ENCODE measurements at regions not wholly inside any gene's neighbourhood (a gene's known extent, or its start where the extent isn't known, plus 50 kb on each side); places are given as distances from the start of the nearest gene placed in this dataset.

DNA sequence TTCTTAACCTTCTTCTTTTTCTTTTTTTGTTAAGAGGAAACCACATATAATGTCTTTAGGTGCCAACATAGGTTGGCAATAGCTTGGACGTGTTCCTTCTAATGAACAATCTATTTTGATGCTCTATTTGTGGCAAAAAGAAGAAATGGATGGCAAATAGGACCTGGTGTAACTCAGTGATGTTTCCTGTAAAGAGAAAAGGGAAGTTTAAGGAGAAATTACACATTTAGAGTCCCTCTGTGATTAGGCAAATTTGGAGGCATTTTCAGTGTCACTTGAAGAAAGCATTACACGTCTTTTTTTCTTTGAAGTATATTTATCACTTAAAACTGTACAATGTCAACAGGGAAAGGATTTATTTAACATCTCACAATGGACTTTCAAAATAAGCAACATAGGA, 327.1 kb downstream of the ZIC1 start:
- TF ChIP-seq, protein P1, sequence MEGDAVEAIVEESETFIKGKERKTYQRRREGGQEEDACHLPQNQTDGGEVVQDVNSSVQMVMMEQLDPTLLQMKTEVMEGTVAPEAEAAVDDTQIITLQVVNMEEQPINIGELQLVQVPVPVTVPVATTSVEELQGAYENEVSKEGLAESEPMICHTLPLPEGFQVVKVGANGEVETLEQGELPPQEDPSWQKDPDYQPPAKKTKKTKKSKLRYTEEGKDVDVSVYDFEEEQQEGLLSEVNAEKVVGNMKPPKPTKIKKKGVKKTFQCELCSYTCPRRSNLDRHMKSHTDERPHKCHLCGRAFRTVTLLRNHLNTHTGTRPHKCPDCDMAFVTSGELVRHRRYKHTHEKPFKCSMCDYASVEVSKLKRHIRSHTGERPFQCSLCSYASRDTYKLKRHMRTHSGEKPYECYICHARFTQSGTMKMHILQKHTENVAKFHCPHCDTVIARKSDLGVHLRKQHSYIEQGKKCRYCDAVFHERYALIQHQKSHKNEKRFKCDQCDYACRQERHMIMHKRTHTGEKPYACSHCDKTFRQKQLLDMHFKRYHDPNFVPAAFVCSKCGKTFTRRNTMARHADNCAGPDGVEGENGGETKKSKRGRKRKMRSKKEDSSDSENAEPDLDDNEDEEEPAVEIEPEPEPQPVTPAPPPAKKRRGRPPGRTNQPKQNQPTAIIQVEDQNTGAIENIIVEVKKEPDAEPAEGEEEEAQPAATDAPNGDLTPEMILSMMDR (optimal IDR thresholded peaks at IDR 0.05 in 1 of 3, IDR thresholded peaks at IDR 0.05 in 1 of 3, conservative IDR thresholded peaks at IDR 0.05 in 1 of 3; ENCODE audit: extremely low read depth in 1 of 3, insufficient read depth in 2 of 3, low read length in 3 of 3), result no peak
- no peak for TF ChIP-seq EZH2 (IDR thresholded peaks at IDR 0.05; ENCODE audit: low read length)

Measured in keratinocyte (primary cell).